H9 (cell line): ENCODE measurements at regions not wholly inside any gene's neighbourhood (a gene's known extent, or its start where the extent isn't known, plus 50 kb on each side); places are given as distances from the start of the nearest gene placed in this dataset.

Experiments used
- DNase-seq: peaks from one replicate; pipeline ENCODE4 v3.0.0-alpha.2; 2017
- H2AFZ ChIP-seq: one replicate; pipeline ENCODE4 v1.6.1; 2013; ENCODE audit warnings: mild to moderate bottlenecking, low read length, control low read depth, moderate library complexity
- H2AK5ac ChIP-seq: 2 replicates; pipeline ENCODE4 v1.6.1; 2013; ENCODE audit warnings: low read length, control low read depth, mixed read lengths; ENCODE audit not compliant: insufficient read length
- H2BK120ac ChIP-seq: one replicate; pipeline ENCODE4 v1.6.1; 2013; ENCODE audit warnings: low read depth, mild to moderate bottlenecking, low read length, control low read depth, inconsistent platforms; ENCODE audit not compliant: poor library complexity, severe bottlenecking
- H2BK12ac ChIP-seq: 2 replicates; pipeline ENCODE4 v1.6.1; 2013; ENCODE audit warnings: low read length, control low read depth, mixed read lengths, low read depth; ENCODE audit not compliant: insufficient read length
- H2BK15ac ChIP-seq: 2 replicates; pipeline ENCODE4 v1.6.1; 2013; ENCODE audit warnings: low read depth, low read length, control low read depth
- H2BK20ac ChIP-seq: one replicate; pipeline ENCODE4 v1.6.1; 2013; ENCODE audit warnings: low read depth, mild to moderate bottlenecking, low read length, control low read depth, inconsistent platforms; ENCODE audit not compliant: poor library complexity, severe bottlenecking
- H2BK5ac ChIP-seq: 2 replicates; pipeline ENCODE4 v1.6.1; 2013; ENCODE audit warnings: low read length, control low read depth, mixed read lengths; ENCODE audit not compliant: insufficient read length
- H3K14ac ChIP-seq: 2 replicates; pipeline ENCODE4 v1.6.1; 2013; ENCODE audit warnings: low read length, control low read depth; ENCODE audit not compliant: insufficient read depth
- H3K18ac ChIP-seq: 2 replicates; pipeline ENCODE4 v1.6.1; 2013; ENCODE audit warnings: low read depth, mild to moderate bottlenecking, mixed read lengths, low read length, control low read depth; ENCODE audit not compliant: insufficient read length
- H3K23ac ChIP-seq: 2 replicates; pipeline ENCODE4 v1.6.1; 2013; ENCODE audit warnings: low read length, control low read depth, mixed read lengths, low read depth; ENCODE audit not compliant: insufficient read length
- H3K23me2 ChIP-seq: 2 replicates; pipeline ENCODE4 v1.6.1; 2013; ENCODE audit warnings: low read depth, mild to moderate bottlenecking, mixed read lengths, low read length, control low read depth; ENCODE audit not compliant: insufficient read length, poor library complexity, severe bottlenecking
- H3K27ac ChIP-seq: 2 replicates; pipeline ENCODE4 v1.5.1; 2013; ENCODE audit warnings: low read length, control low read depth, mixed read lengths, low read depth; ENCODE audit not compliant: insufficient read length
- H3K27me3 ChIP-seq: 2 replicates; pipeline ENCODE4 v1.6.1; 2013; ENCODE audit warnings: low read length, control low read depth, inconsistent platforms; ENCODE audit not compliant: insufficient read depth
- H3K4ac ChIP-seq: 2 replicates; pipeline ENCODE4 v1.6.1; 2013; ENCODE audit warnings: low read depth, mild to moderate bottlenecking, control low read depth, inconsistent platforms, low read length, moderate library complexity
- H3K4me1 ChIP-seq: 2 replicates; pipeline ENCODE4 v1.6.1; 2013; ENCODE audit warnings: low read length, control low read depth, inconsistent platforms; ENCODE audit not compliant: insufficient read depth
- H3K4me2 ChIP-seq: 2 replicates; pipeline ENCODE4 v1.6.1; 2013; ENCODE audit warnings: low read length, control low read depth, mixed read lengths; ENCODE audit not compliant: insufficient read length, insufficient read depth
- H3K56ac ChIP-seq: 2 replicates; pipeline ENCODE4 v1.6.1; 2013; ENCODE audit warnings: low read depth, mild to moderate bottlenecking, mixed read lengths, low read length, control low read depth; ENCODE audit not compliant: insufficient read length
- H3K79me1 ChIP-seq: 2 replicates; pipeline ENCODE4 v1.6.1; 2013; ENCODE audit warnings: low read depth, mild to moderate bottlenecking, moderate library complexity, low read length, control low read depth, inconsistent platforms; ENCODE audit not compliant: insufficient read depth, poor library complexity, severe bottlenecking
- H3K79me2 ChIP-seq: 2 replicates; pipeline ENCODE4 v1.6.1; 2013; ENCODE audit warnings: low read length, control low read depth, inconsistent platforms; ENCODE audit not compliant: insufficient read depth
- H3K9ac ChIP-seq: 2 replicates; pipeline ENCODE4 v1.6.1; 2013; ENCODE audit warnings: low read length, control low read depth, mixed read lengths; ENCODE audit not compliant: insufficient read length; ENCODE audit errors: extremely low read depth
- H3K9me3 ChIP-seq: one replicate; pipeline ENCODE4 v1.6.1; 2013; ENCODE audit warnings: low read depth, low read length, inconsistent platforms; ENCODE audit not compliant: control insufficient read depth
- H3T11ph ChIP-seq: one replicate; pipeline ENCODE4 v1.6.1; 2013; ENCODE audit warnings: mild to moderate bottlenecking, low read length, control low read depth, inconsistent platforms
- H4K20me1 ChIP-seq: one replicate; pipeline ENCODE4 v1.6.1; 2013; ENCODE audit not compliant: control insufficient read depth, insufficient read length, insufficient read depth
- H4K5ac ChIP-seq: 2 replicates; pipeline ENCODE4 v1.6.1; 2013; ENCODE audit warnings: low read depth, mild to moderate bottlenecking, mixed read lengths, low read length, control low read depth; ENCODE audit not compliant: insufficient read length
- H4K8ac ChIP-seq: replicated peaks from 2 replicates; pipeline ENCODE4 v1.6.1; 2013; ENCODE audit warnings: low read length, control low read depth, mixed read lengths, low read depth; ENCODE audit not compliant: insufficient read length
- H4K91ac ChIP-seq: 2 replicates; pipeline ENCODE4 v1.6.1; 2013; ENCODE audit warnings: low read depth, mild to moderate bottlenecking, moderate library complexity, mixed read lengths, low read length, control low read depth; ENCODE audit not compliant: insufficient read length
- H3K27ac Mint-ChIP-seq, 3 experiments: 2 replicates in 2 of 3; 3 replicates in 1 of 3; pipeline ENCODE4 v1.8.0; 2020 to 2021; ENCODE audit warnings: mixed read lengths in 3 of 3, mild to moderate bottlenecking in 1 of 3, moderate library complexity in 1 of 3
- H3K27me3 Mint-ChIP-seq: 2 replicates; pipeline ENCODE4 v1.8.0; 2021; ENCODE audit warnings: low read depth, mild to moderate bottlenecking, moderate library complexity, mixed read lengths
- H3K36me3 Mint-ChIP-seq, 3 experiments: 2 replicates in 2 of 3; 3 replicates in 1 of 3; pipeline ENCODE4 v1.8.0; 2020 to 2021; ENCODE audit warnings: low read depth in 3 of 3, mixed read lengths in 3 of 3; ENCODE audit not compliant: insufficient read depth in 1 of 3
- H3K4me1 Mint-ChIP-seq, 2 experiments: 2 replicates each; pipeline ENCODE4 v1.8.0; 2020; ENCODE audit warnings: mixed read lengths in 2 of 2
- H3K4me3 Mint-ChIP-seq, 2 experiments: 2 replicates in 1 of 2; 3 replicates in 1 of 2; pipeline ENCODE4 v1.8.0; 2020 to 2021; ENCODE audit warnings: mild to moderate bottlenecking in 2 of 2, mixed read lengths in 2 of 2, moderate library complexity in 1 of 2
- H3K9me3 Mint-ChIP-seq, 2 experiments: 2 replicates in 1 of 2; 3 replicates in 1 of 2; pipeline ENCODE4 v1.8.0; 2020; ENCODE audit warnings: mild to moderate bottlenecking in 2 of 2, mixed read lengths in 2 of 2, moderate library complexity in 1 of 2
- WGBS: extraction: QIAGEN DNeasy Blood & Tissue Kit; methylation state at CpG from one replicate; pipeline ENCODE4 v1.1.7; 2013; ENCODE audit warnings: missing lambda C conversion rate, low lambda C conversion rate, mixed read lengths; ENCODE audit not compliant: insufficient read length; ENCODE audit errors: extremely low coverage; 5-methylcytosine and 5-hydroxymethylcytosine counted together
- TF ChIP-seq, protein P1 (sequence below): fragments of 200-600 bp; sonication (generic); conservative IDR thresholded peaks from 3 replicates; pipeline ENCODE4 v1.8.0; 2021; ENCODE audit warnings: antibody characterized with exemption, mild to moderate bottlenecking

DNA sequence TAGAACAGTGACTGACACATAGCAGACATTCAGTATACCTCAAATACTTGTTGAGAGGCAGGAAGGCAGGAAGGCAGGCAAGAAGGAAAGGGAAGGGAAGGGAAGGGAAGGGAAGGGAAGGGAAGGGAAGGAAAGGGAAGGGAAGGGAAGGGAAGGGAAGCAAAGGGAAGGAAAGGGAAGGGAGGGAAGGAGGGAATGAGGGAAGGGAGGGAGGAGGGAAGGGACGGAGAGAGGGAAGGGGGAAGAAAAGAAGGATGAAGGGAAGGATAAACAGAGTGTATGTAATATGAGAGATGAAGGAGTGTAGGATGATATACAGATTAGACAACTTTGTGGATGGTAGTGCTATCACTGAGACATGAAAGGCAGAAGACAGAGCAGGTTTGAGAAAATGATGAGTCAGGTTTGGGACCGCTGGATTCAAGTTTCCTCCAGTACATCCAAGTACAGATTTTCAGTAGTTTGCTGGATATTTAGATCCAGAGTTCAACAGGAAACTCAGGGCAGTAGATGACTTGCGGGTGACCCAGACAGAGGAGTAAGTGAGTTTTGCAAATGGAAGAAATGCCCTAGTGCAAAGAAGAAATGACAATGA lies 85.9 kb downstream of the MAFB start:
- H3K27me3 ChIP-seq = no peaks in the 10 kb centered on the region
- no peak for DNase-seq
- H4K8ac ChIP-seq = no peak overlapping the region
- H2BK120ac ChIP-seq = no peak overlapping the region
- peaks cover 13 to 19% of the 10 kb centered on the region in 2 experiments for H3K9me3 Mint-ChIP-seq
- H3K4ac ChIP-seq = no peak overlapping the region
- H3K9me3 ChIP-seq = no peaks in the 10 kb centered on the region
- no peak overlapping the region for H4K5ac ChIP-seq
- no peak overlapping the region for H3K27ac Mint-ChIP-seq
- no peak overlapping the region for H3T11ph ChIP-seq
- no peak overlapping the region for H3K23ac ChIP-seq
- H3K4me1 ChIP-seq = no peaks in the 10 kb centered on the region
- no peak overlapping the region for H2AFZ ChIP-seq
- peaks cover 0 to 11% of the 10 kb centered on the region in 2 experiments; a peak in 3 of 4 replicates for H3K4me1 Mint-ChIP-seq
- no peak overlapping the region for H2BK20ac ChIP-seq
- no peak overlapping the region for H3K18ac ChIP-seq
- no peak overlapping the region for H3K14ac ChIP-seq
- H3K79me1 ChIP-seq = no peaks in the 10 kb centered on the region
- H2BK12ac ChIP-seq = no peak overlapping the region
- H3K27ac ChIP-seq = no peak overlapping the region
- no peak overlapping the region for H2BK15ac ChIP-seq
- no peak overlapping the region for H3K4me2 ChIP-seq
- no peak overlapping the region for H2BK5ac ChIP-seq
- 100% methylated on average over 1 of the region's 3 CpGs for WGBS
- no peaks in the 10 kb centered on the region; the same call in 1 of the 2 replicates for H3K27me3 Mint-ChIP-seq
- H3K23me2 ChIP-seq = no peaks in the 10 kb centered on the region
- no peaks in the 10 kb centered on the region for H3K79me2 ChIP-seq
- H3K56ac ChIP-seq = no peak overlapping the region
- H4K20me1 ChIP-seq = no peaks in the 10 kb centered on the region
- peaks cover 4 to 13% (median 6%) of the 10 kb centered on the region in 3 experiments; a peak in 5 of 7 replicates for H3K36me3 Mint-ChIP-seq
- TF ChIP-seq, protein P1, sequence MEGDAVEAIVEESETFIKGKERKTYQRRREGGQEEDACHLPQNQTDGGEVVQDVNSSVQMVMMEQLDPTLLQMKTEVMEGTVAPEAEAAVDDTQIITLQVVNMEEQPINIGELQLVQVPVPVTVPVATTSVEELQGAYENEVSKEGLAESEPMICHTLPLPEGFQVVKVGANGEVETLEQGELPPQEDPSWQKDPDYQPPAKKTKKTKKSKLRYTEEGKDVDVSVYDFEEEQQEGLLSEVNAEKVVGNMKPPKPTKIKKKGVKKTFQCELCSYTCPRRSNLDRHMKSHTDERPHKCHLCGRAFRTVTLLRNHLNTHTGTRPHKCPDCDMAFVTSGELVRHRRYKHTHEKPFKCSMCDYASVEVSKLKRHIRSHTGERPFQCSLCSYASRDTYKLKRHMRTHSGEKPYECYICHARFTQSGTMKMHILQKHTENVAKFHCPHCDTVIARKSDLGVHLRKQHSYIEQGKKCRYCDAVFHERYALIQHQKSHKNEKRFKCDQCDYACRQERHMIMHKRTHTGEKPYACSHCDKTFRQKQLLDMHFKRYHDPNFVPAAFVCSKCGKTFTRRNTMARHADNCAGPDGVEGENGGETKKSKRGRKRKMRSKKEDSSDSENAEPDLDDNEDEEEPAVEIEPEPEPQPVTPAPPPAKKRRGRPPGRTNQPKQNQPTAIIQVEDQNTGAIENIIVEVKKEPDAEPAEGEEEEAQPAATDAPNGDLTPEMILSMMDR = no peak
- no peak overlapping the region for H3K4me3 Mint-ChIP-seq
- no peak overlapping the region for H3K9ac ChIP-seq
- H2AK5ac ChIP-seq = no peak overlapping the region
- H4K91ac ChIP-seq = no peak overlapping the region
